IPS-18a (cell line): ENCODE measurements at regions not wholly inside any gene's neighbourhood (a gene's known extent, or its start where the extent isn't known, plus 50 kb on each side); places are given as distances from the start of the nearest gene placed in this dataset.
"Not testable (repeated sequence)": the region's sequence is repeated elsewhere in the genome, so short reads cannot be mapped to it uniquely, and the experiment has no call there.

Experiments used
- H3K27ac ChIP-seq: one replicate; pipeline ENCODE4 v1.5.1; 2013; ENCODE audit warnings: low read length
- H3K27me3 ChIP-seq: one replicate; pipeline ENCODE4 v1.6.1; 2013; ENCODE audit warnings: mild to moderate bottlenecking, low read length; ENCODE audit not compliant: control insufficient read depth, insufficient read depth
- H3K36me3 ChIP-seq: one replicate; pipeline ENCODE4 v1.6.1; 2013; ENCODE audit warnings: low read depth, low read length; ENCODE audit not compliant: control insufficient read depth
- H3K4me1 ChIP-seq: one replicate; pipeline ENCODE4 v1.6.1; 2013; ENCODE audit warnings: low read depth, low read length; ENCODE audit not compliant: control insufficient read depth
- H3K4me3 ChIP-seq: one replicate; pipeline ENCODE4 v1.5.1; 2013; ENCODE audit warnings: low read length
- H3K9ac ChIP-seq: one replicate; pipeline ENCODE4 v1.6.1; 2013; ENCODE audit warnings: mild to moderate bottlenecking, low read length, moderate library complexity
- H3K9me3 ChIP-seq: one replicate; pipeline ENCODE4 v1.6.1; 2013; ENCODE audit warnings: low read depth, low read length; ENCODE audit not compliant: control insufficient read depth

- H3K36me3 ChIP-seq, result no peaks in the 10 kb centered on the region
- H3K9me3 ChIP-seq, result no peaks in the 10 kb centered on the region
- H3K27ac ChIP-seq, result no peak overlapping the region
- no peaks in the 10 kb centered on the region for H3K4me1 ChIP-seq
- no peak overlapping the region for H3K9ac ChIP-seq
- no peaks in the 10 kb centered on the region for H3K27me3 ChIP-seq
- H3K4me3 ChIP-seq, result no peak overlapping the region
Observed at GRCh38 chrX:23061116-23061515, 61.4 kb downstream of the DDX53 start.

GRCh38 chrX:23062359-23062758, 62.6 kb downstream of the DDX53 start:
- Histone ChIP-seq H3K36me3 (no peaks in the 10 kb centered on the region), H3K27me3 (no peaks in the 10 kb centered on the region), H3K27ac (no peak overlapping the region)

GRCh38 chrX:23066588-23067281, 67.0 kb downstream of the DDX53 start:
- Histone ChIP-seq H3K9ac (no peak overlapping the region), H3K4me1 (no peaks in the 10 kb centered on the region), H3K9me3 (peaks cover 2% of the 10 kb centered on the region), H3K36me3 (no peaks in the 10 kb centered on the region), H3K27me3 (no peaks in the 10 kb centered on the region), H3K27ac (no peak overlapping the region), H3K4me3 (no peak overlapping the region)

More at GRCh38 chrX:23062359-23062758, 62.6 kb downstream of the DDX53 start:
- Histone ChIP-seq H3K9me3 (no peaks in the 10 kb centered on the region), H3K4me3 (no peak overlapping the region), H3K9ac (no peak overlapping the region), H3K4me1 (no peaks in the 10 kb centered on the region)

DNA sequence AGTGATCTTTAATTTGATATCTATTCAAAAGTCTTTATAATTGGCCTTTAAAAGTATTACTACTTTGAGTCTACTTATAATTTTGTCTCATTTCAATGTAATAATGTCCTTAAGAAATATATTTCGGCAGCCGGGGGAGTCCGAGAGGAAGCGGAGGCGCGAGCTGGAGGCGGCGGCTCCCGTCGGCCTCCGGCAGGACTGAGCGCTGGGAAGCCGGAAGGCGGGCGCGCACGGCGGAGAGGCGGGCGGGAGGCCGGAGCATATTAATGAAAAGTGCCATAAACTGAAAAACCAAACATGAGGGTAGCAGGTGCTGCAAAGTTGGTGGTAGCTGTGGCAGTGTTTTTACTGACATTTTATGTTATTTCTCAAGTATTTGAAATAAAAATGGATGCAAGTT, 75.7 kb downstream of the DDX53 start:
- not testable (repeated sequence) for H3K36me3 ChIP-seq, H3K4me3 ChIP-seq, H3K27ac ChIP-seq, H3K27me3 ChIP-seq, H3K4me1 ChIP-seq, H3K9me3 ChIP-seq, H3K9ac ChIP-seq

GRCh38 chrX:23079347-23079746, 79.6 kb downstream of the DDX53 start:
- Histone ChIP-seq H3K4me1 (no peaks in the 10 kb centered on the region), H3K9me3 (no peaks in the 10 kb centered on the region), H3K9ac (no peak overlapping the region), H3K27me3 (no peaks in the 10 kb centered on the region), H3K36me3 (no peaks in the 10 kb centered on the region), H3K27ac (no peak overlapping the region), H3K4me3 (no peak overlapping the region)

DNA sequence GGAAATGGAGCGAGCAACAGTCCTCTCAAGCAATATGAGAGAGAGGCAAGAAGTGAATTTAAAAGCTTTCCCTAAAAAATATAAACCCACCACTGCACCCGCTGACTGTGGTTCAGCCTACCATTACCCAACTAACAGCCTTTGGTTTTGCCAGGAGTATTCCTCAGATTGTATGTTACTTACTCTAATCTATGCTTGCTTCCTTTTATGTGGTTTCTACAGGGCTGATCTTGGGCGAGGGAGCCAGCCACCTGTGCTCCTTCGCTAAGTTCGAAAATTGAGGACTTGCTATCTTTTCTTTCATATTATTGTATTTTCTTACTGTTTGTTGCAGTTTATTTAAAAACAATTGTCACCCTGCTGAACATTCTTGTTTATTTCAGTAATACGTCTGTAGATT, 101.1 kb downstream of the DDX53 start:
- Histone ChIP-seq H3K9me3 (no peaks in the 10 kb centered on the region), H3K36me3 (no peaks in the 10 kb centered on the region), H3K4me3 (no peak overlapping the region), H3K27ac (no peak overlapping the region), H3K4me1 (no peaks in the 10 kb centered on the region), H3K9ac (no peak overlapping the region), H3K27me3 (no peaks in the 10 kb centered on the region)

- Histone ChIP-seq H3K27ac (no peak overlapping the region), H3K27me3 (no peaks in the 10 kb centered on the region), H3K9ac (no peak overlapping the region), H3K36me3 (no peaks in the 10 kb centered on the region), H3K4me3 (no peak overlapping the region), H3K9me3 (no peaks in the 10 kb centered on the region), H3K4me1 (peaks cover 4% of the 10 kb centered on the region)
Observed at GRCh38 chrX:23103546-23103945, 103.8 kb downstream of the DDX53 start.

- H3K4me3 ChIP-seq, result no peak overlapping the region
- H3K27ac ChIP-seq, result no peak overlapping the region
- H3K4me1 ChIP-seq, result peaks cover 11% of the 10 kb centered on the region
- no peaks in the 10 kb centered on the region for H3K27me3 ChIP-seq
- no peaks in the 10 kb centered on the region for H3K36me3 ChIP-seq
- no peak overlapping the region for H3K9ac ChIP-seq
- H3K9me3 ChIP-seq, result no peaks in the 10 kb centered on the region
Observed at GRCh38 chrX:23114241-23114640, 114.5 kb downstream of the DDX53 start.

DNA sequence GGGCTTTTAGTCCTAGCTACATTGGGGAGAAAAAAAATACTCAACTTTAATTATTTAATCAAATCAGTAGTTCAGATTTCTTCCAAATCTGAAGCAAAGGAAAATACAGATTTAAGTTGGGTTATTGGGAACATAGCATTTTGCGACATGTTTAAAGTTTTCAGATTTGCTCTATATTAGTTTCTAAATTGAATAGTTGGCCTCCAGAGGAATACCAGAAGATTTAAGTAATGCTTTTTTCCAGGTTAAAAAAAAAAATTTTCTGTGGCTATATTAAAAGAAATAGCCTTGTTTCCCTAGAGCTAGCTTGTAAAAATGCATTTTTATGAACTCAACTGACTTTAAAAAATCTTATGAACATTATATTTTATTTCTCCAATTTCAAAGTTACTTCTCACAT, 115.9 kb downstream of the DDX53 start:
- H3K9me3 ChIP-seq, result no peaks in the 10 kb centered on the region
- no peaks in the 10 kb centered on the region for H3K36me3 ChIP-seq
- H3K9ac ChIP-seq, result no peak overlapping the region

DNA sequence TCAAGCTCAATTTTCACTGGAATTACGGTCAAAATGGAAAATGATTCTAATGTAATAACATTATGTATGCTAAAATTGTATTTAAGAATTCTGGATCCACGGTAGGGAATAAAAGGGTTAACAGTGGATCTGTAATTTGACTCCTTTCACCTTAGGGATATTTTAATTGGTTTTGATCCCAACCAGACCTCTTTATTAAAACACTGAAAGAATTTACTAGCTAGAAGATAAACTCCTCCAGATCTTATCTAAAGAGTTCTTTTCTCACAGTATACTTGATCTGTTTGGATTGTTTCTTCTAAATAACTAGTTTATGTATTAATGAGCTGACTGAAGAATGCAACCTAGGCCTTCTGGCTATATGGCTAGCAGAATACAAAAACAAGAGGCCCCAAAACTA, 118.4 kb downstream of the DDX53 start:
- Histone ChIP-seq H3K4me3 (no peak overlapping the region), H3K36me3 (no peaks in the 10 kb centered on the region), H3K9ac (no peak overlapping the region), H3K9me3 (no peaks in the 10 kb centered on the region), H3K27ac (no peak overlapping the region), H3K4me1 (peaks cover 16% of the 10 kb centered on the region), H3K27me3 (no peaks in the 10 kb centered on the region)

More for the DNA sequence above, 115.9 kb downstream of the DDX53 start:
- no peak overlapping the region for H3K27ac ChIP-seq
- no peak overlapping the region for H3K4me3 ChIP-seq
- H3K27me3 ChIP-seq, result no peaks in the 10 kb centered on the region
- peaks cover 16% of the 10 kb centered on the region for H3K4me1 ChIP-seq

GRCh38 chrX:23118890-23119527, 119.2 kb downstream of the DDX53 start:
- H3K9me3 ChIP-seq, result no peaks in the 10 kb centered on the region
- no peak overlapping the region for H3K27ac ChIP-seq
- H3K4me3 ChIP-seq, result no peak overlapping the region
- peaks cover 16% of the 10 kb centered on the region for H3K4me1 ChIP-seq
- H3K27me3 ChIP-seq, result no peaks in the 10 kb centered on the region
- no peaks in the 10 kb centered on the region for H3K36me3 ChIP-seq
- H3K9ac ChIP-seq, result no peak overlapping the region

DNA sequence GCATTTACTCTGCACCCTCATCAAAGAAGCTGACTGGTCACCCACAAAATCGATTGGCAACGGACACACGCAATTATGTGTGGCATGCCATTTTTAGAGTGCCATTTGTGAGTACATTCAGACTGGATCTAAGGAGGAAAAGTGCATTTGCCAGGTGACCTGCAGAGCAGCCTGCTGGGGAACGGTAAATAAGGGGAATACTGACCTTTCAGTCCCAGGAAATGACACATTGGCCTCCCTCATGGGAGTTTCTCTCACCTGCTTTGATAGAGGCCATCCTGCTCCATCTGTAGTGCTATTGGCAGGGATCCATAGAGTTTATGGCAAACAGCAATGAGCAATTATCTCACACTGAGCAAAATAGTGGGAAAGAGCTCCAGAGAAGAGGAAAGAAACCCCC, 127.8 kb downstream of the DDX53 start:
- Histone ChIP-seq H3K36me3 (no peaks in the 10 kb centered on the region), H3K4me3 (no peak overlapping the region)

More for the DNA sequence above, 127.8 kb downstream of the DDX53 start:
- no peak overlapping the region for H3K9ac ChIP-seq
- no peaks in the 10 kb centered on the region for H3K27me3 ChIP-seq
- peaks cover 10% of the 10 kb centered on the region for H3K4me1 ChIP-seq
- H3K27ac ChIP-seq, result no peak overlapping the region
- no peaks in the 10 kb centered on the region for H3K9me3 ChIP-seq
